HEK293 (cell line): ENCODE measurements at regions not wholly inside any gene's neighbourhood (a gene's known extent, or its start where the extent isn't known, plus 50 kb on each side); places are given as distances from the start of the nearest gene placed in this dataset.

ENCODE experiments used
- RBAK ChIP-seq: fragments of 450-650 bp; formaldehyde crosslinking; IDR thresholded peaks from 2 replicates; pipeline ENCODE4 v1.5.1; 2016; ENCODE audit warnings: missing biosample characterization, missing genetic modification characterization
- YY1 ChIP-seq: fragments of 450-650 bp; formaldehyde crosslinking; IDR thresholded peaks from 2 replicates; pipeline ENCODE4 v1.5.1; 2018; ENCODE audit warnings: missing biosample characterization, missing genetic modification characterization
- ZBTB44 ChIP-seq: fragments of 450-650 bp; IDR thresholded peaks from 2 replicates; pipeline ENCODE4 v1.5.1; 2018; ENCODE audit warnings: missing biosample characterization, mild to moderate bottlenecking, missing genetic modification characterization
- ZNF155 ChIP-seq: fragments of 450-650 bp; formaldehyde crosslinking; IDR thresholded peaks from 2 replicates; pipeline ENCODE4 v1.5.1; 2016; ENCODE audit warnings: missing biosample characterization, missing genetic modification characterization
- ZNF274 ChIP-seq, 2 experiments: fragments of 200-500 bp in 1 of 2; fragments of 450-650 bp in 1 of 2; sonication (Bioruptor generic) in 1 of 2; formaldehyde crosslinking in 1 of 2; IDR thresholded peaks; 2 replicates each; pipeline versions ENCODE4 v1.5.1 to v1.6.1; 2014 to 2016; ENCODE audit warnings: borderline replicate concordance in 1 of 2, inconsistent platforms in 1 of 2, low read length in 1 of 2, missing biosample characterization in 1 of 2, missing genetic modification characterization in 1 of 2
- ZNF501 ChIP-seq: fragments of 450-650 bp; formaldehyde crosslinking; IDR thresholded peaks from 2 replicates; pipeline ENCODE4 v1.5.1; 2016; ENCODE audit warnings: missing biosample characterization, missing genetic modification characterization
- ZNF510 ChIP-seq: fragments of 450-650 bp; formaldehyde crosslinking; IDR thresholded peaks from 2 replicates; pipeline ENCODE4 v1.5.1; 2018; ENCODE audit warnings: mild to moderate bottlenecking, missing genetic modification characterization, missing biosample characterization; ENCODE audit not compliant: insufficient replicate concordance
- ZNF670 ChIP-seq: fragments of 450-650 bp; formaldehyde crosslinking; IDR thresholded peaks from 2 replicates; pipeline ENCODE4 v1.5.1; 2016; ENCODE audit warnings: missing biosample characterization, missing genetic modification characterization, low read depth
- ZNF707 ChIP-seq: fragments of 450-650 bp; formaldehyde crosslinking; IDR thresholded peaks from 2 replicates; pipeline ENCODE4 v1.5.1; 2016; ENCODE audit warnings: missing biosample characterization, missing genetic modification characterization
- TF ChIP-seq, protein P1 (sequence below): fragments of 450-650 bp; formaldehyde crosslinking; IDR thresholded peaks from 2 replicates; pipeline ENCODE4 v1.5.1; 2016; ENCODE audit warnings: missing biosample characterization, missing genetic modification characterization
- TF ChIP-seq, protein P2 (sequence below): fragments of 450-650 bp; formaldehyde crosslinking; IDR thresholded peaks from 2 replicates; pipeline ENCODE4 v1.5.1; 2016; ENCODE audit warnings: missing biosample characterization, missing genetic modification characterization

DNA sequence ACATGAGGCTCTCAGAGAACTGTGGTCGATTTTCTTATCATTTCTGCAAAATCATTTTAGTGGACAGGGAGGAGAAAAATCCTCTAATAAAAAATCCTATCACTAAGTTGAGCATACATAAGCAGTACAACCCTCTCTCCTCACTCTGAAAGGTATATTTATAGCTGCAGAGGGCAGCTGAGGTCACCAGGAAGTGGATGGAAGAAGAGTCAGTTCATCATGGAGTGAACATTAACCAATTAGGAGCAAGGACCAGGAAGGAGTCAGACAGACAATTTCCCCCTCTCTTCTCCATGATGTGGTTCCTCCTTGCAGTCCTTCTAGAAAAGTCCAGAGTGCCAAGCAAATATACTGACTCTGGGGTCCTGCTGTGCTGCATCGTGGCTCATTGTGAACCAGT lies 253.7 kb downstream of the TOX3 start:
- TF ChIP-seq, protein P1, sequence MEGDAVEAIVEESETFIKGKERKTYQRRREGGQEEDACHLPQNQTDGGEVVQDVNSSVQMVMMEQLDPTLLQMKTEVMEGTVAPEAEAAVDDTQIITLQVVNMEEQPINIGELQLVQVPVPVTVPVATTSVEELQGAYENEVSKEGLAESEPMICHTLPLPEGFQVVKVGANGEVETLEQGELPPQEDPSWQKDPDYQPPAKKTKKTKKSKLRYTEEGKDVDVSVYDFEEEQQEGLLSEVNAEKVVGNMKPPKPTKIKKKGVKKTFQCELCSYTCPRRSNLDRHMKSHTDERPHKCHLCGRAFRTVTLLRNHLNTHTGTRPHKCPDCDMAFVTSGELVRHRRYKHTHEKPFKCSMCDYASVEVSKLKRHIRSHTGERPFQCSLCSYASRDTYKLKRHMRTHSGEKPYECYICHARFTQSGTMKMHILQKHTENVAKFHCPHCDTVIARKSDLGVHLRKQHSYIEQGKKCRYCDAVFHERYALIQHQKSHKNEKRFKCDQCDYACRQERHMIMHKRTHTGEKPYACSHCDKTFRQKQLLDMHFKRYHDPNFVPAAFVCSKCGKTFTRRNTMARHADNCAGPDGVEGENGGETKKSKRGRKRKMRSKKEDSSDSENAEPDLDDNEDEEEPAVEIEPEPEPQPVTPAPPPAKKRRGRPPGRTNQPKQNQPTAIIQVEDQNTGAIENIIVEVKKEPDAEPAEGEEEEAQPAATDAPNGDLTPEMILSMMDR (tag by site-specific recombination): no peak
- TF ChIP-seq, protein P2, sequence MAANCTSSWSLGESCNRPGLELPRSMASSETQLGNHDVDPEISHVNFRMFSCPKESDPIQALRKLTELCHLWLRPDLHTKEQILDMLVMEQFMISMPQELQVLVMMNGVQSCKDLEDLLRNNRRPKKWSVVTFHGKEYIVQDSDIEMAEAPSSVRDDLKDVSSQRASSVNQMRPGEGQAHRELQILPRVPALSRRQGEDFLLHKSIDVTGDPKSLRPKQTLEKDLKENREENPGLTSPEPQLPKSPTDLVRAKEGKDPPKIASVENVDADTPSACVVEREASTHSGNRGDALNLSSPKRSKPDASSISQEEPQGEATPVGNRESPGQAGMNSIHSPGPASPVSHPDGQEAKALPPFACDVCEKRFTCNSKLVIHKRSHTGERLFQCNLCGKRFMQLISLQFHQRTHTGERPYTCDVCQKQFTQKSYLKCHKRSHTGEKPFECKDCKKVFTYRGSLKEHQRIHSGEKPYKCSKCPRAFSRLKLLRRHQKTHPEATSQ (tag by site-specific recombination): no peak
- TF ChIP-seq ZNF274 (IDR thresholded peaks at IDR 0.05; ENCODE audit: low read length) (no peak), ZNF274 (tag by site-specific recombination; IDR thresholded peaks at IDR 0.05; ENCODE audit: borderline replicate concordance) (no peak), RBAK (tag by site-specific recombination) (no peak), YY1 (tag by site-specific recombination) (no peak), ZBTB44 (tag by site-specific recombination) (no peak), ZNF707 (tag by site-specific recombination) (no peak), ZNF670 (tag by site-specific recombination) (no peak), ZNF510 (tag by site-specific recombination) (no peak), ZNF155 (tag by site-specific recombination) (no peak), ZNF501 (tag by site-specific recombination) (no peak)
